ENCODE measurements at regions not wholly inside any gene's neighbourhood (a gene's known extent, or its start where the extent isn't known, plus 50 kb on each side); places are given as distances from the start of the nearest gene placed in this dataset.

DNA sequence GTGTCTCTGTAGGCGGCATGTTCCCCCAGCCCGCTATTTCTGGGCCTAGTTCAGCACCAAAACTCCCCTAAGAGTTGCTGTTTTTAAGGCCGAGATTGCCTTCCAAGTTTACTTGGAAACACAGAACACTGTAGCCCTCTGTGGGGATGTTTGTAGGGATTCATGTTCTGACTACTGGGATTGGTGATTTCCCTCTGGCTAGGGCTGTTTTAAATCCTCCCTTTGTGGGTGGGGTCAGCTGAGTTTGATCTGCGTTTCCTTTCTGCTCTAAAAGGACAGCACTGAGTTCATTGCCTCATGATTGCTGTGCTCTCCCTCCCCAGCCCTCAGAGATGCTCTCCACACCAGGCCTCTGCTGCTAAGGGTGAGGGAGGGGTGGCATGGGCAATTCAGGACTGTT lies 640.6 kb upstream of the DPPA4 start:
- ChIA-PET POLR2A (ENCODE audit: low non-redundant PET) (no interaction called here), CTCF (no interaction called here)
- DNase-seq (ENCODE audit: low spot score), result no peak
- TF ChIP-seq EZH2 (IDR thresholded peaks at IDR 0.05; ENCODE audit: borderline replicate concordance, low read depth, low read length, poor library complexity, severe bottlenecking), result no peak
- H3K27ac ChIP-seq (ENCODE audit: low read depth, low read length, poor library complexity, severe bottlenecking), result no peak overlapping the region
- no peaks in the 10 kb centered on the region for H3K4me1 ChIP-seq (ENCODE audit: insufficient read depth, low read length, poor library complexity, severe bottlenecking)
- H3K27me3 ChIP-seq (replicated peaks; ENCODE audit: insufficient read depth, low read depth, low read length, poor library complexity), result no peaks in the 10 kb centered on the region
- H3K36me3 ChIP-seq (ENCODE audit: insufficient read depth, low read length, poor library complexity, severe bottlenecking), result no peaks in the 10 kb centered on the region
- intact Hi-C loops (cut with micrococcal nuclease; ENCODE audit: unreplicated experiment), result no loop called here
- no peaks in the 10 kb centered on the region for H3K9me3 ChIP-seq (ENCODE audit: low read depth, low read length, poor library complexity, severe bottlenecking)
- H3K4me3 ChIP-seq (ENCODE audit: low read depth, low read length, poor library complexity, severe bottlenecking), result no peak overlapping the region
- BruUV-seq (replicated peaks), result no TSS peak

DNA sequence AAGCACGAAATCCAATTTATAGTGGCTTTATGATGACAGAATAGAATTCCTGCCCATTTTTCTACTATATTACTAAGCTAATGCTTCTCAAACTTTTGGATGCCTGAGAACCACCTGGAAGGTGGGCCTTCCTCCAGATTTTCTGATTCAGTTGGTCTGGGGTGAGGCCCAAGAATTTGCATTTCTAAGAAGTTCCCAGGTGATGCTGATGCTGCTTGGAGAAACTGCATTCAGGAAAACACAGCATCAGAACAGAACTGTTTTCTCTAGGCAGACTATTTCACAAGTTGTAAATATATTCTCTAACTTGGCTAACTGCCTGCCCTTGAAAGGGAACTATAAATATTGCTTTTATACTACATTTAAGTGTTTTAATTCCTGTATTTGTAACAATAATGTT lies 644.9 kb upstream of the DPPA4 start:
- H3K4me3 ChIP-seq (ENCODE audit: low read depth, low read length, poor library complexity, severe bottlenecking), result no peak overlapping the region
- H3K4me1 ChIP-seq (ENCODE audit: insufficient read depth, low read length, poor library complexity, severe bottlenecking), result no peaks in the 10 kb centered on the region
- POLR2A ChIA-PET (ENCODE audit: low non-redundant PET), result interaction anchor here (0.7 kb wide), 1 partner anchor 108 kb away, joined by 4 read pairs; no protein-coding TSS in a partner anchor
- H3K9me3 ChIP-seq (ENCODE audit: low read depth, low read length, poor library complexity, severe bottlenecking), result no peaks in the 10 kb centered on the region
- intact Hi-C loops (cut with micrococcal nuclease; ENCODE audit: unreplicated experiment), result no loop called here
- H3K36me3 ChIP-seq (ENCODE audit: insufficient read depth, low read length, poor library complexity, severe bottlenecking), result no peaks in the 10 kb centered on the region
- DNase-seq (ENCODE audit: low spot score), result no peak
- H3K27ac ChIP-seq (ENCODE audit: low read depth, low read length, poor library complexity, severe bottlenecking), result no peak overlapping the region
- no peaks in the 10 kb centered on the region for H3K27me3 ChIP-seq (replicated peaks; ENCODE audit: insufficient read depth, low read depth, low read length, poor library complexity)
- TF ChIP-seq EZH2 (IDR thresholded peaks at IDR 0.05; ENCODE audit: borderline replicate concordance, low read depth, low read length, poor library complexity, severe bottlenecking), result no peak
- TF ChIP-seq, protein P1, sequence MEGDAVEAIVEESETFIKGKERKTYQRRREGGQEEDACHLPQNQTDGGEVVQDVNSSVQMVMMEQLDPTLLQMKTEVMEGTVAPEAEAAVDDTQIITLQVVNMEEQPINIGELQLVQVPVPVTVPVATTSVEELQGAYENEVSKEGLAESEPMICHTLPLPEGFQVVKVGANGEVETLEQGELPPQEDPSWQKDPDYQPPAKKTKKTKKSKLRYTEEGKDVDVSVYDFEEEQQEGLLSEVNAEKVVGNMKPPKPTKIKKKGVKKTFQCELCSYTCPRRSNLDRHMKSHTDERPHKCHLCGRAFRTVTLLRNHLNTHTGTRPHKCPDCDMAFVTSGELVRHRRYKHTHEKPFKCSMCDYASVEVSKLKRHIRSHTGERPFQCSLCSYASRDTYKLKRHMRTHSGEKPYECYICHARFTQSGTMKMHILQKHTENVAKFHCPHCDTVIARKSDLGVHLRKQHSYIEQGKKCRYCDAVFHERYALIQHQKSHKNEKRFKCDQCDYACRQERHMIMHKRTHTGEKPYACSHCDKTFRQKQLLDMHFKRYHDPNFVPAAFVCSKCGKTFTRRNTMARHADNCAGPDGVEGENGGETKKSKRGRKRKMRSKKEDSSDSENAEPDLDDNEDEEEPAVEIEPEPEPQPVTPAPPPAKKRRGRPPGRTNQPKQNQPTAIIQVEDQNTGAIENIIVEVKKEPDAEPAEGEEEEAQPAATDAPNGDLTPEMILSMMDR (conservative IDR thresholded peaks at IDR 0.05; ENCODE audit: low read depth, low read length), result no peak
- no TSS peak for BruUV-seq (replicated peaks)
- CTCF ChIA-PET, result no interaction called here

DNA sequence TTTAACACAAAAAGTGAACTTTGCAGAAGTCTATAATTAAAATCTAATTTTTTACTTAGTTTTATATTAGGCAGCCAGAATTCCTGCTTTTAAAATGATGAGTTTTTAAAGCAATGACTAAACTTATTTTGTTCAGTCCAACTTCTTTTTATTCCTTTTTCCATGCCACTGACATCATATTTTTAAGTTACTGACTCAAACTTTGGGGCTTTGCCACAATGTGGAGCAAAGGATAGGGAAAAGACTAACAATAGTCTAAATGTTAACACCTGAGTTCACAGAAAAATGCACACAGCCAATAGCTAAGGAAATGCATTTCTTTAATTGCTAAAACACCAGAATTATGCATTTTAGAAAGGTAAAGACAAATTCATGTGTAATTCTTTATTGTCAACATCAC lies 647.6 kb upstream of the DPPA4 start:
- intact Hi-C loops (cut with micrococcal nuclease; ENCODE audit: unreplicated experiment), result no loop called here
- H3K27me3 ChIP-seq (replicated peaks; ENCODE audit: insufficient read depth, low read depth, low read length, poor library complexity), result no peaks in the 10 kb centered on the region
- H3K36me3 ChIP-seq (ENCODE audit: insufficient read depth, low read length, poor library complexity, severe bottlenecking), result no peaks in the 10 kb centered on the region
- ChIA-PET POLR2A (ENCODE audit: low non-redundant PET) (no interaction called here), CTCF (no interaction called here)
- TF ChIP-seq, protein P1 (conservative IDR thresholded peaks at IDR 0.05; ENCODE audit: low read depth, low read length), result no peak
- TF ChIP-seq EZH2 (IDR thresholded peaks at IDR 0.05; ENCODE audit: borderline replicate concordance, low read depth, low read length, poor library complexity, severe bottlenecking), result no peak
- H3K4me1 ChIP-seq (ENCODE audit: insufficient read depth, low read length, poor library complexity, severe bottlenecking), result no peaks in the 10 kb centered on the region
- no TSS peak for BruUV-seq (replicated peaks)
- H3K9me3 ChIP-seq (ENCODE audit: low read depth, low read length, poor library complexity, severe bottlenecking), result no peaks in the 10 kb centered on the region
- no peak overlapping the region for H3K27ac ChIP-seq (ENCODE audit: low read depth, low read length, poor library complexity, severe bottlenecking)
- no peak overlapping the region for H3K4me3 ChIP-seq (ENCODE audit: low read depth, low read length, poor library complexity, severe bottlenecking)
- no peak for DNase-seq (ENCODE audit: low spot score)

DNA sequence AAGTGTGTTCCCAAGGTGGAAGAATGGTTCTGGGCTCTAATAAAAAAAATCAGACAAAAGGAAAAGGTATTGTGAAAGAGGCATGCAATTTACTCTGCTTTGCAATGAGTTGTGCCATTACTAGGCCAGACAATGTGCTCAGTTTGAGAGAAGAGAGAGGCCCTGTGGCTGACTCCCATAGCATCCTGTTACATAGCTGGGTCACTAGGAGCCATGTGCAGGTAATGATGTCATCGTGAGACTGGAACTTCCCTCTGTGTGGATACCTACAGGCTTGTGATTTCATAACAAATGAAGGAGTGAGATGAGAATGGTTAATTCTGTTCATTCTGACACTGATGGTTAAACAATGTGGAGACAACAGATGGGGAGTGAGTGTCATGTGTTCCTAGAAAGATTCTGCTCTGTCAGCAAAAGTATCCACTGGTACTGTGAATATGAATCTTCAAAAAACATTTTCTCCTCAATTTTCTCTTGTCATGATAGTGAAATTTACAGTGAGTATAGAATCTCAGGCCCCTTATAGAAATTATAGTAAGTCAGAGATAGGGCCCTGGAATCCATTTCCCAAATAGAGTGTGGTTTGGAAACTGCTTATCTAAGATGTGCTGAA lies 648.7 kb upstream of the DPPA4 start:
- no peak overlapping the region for H3K27ac ChIP-seq (ENCODE audit: low read depth, low read length, poor library complexity, severe bottlenecking)
- H3K9me3 ChIP-seq (ENCODE audit: low read depth, low read length, poor library complexity, severe bottlenecking), result no peaks in the 10 kb centered on the region
- no peaks in the 10 kb centered on the region for H3K27me3 ChIP-seq (replicated peaks; ENCODE audit: insufficient read depth, low read depth, low read length, poor library complexity)
- no peaks in the 10 kb centered on the region for H3K4me1 ChIP-seq (ENCODE audit: insufficient read depth, low read length, poor library complexity, severe bottlenecking)
- ChIA-PET POLR2A (ENCODE audit: low non-redundant PET) (no interaction called here), CTCF (no interaction called here)
- H3K36me3 ChIP-seq (ENCODE audit: insufficient read depth, low read length, poor library complexity, severe bottlenecking), result no peaks in the 10 kb centered on the region
- TF ChIP-seq, protein P1 (conservative IDR thresholded peaks at IDR 0.05; ENCODE audit: low read depth, low read length), result no peak
- TF ChIP-seq EZH2 (IDR thresholded peaks at IDR 0.05; ENCODE audit: borderline replicate concordance, low read depth, low read length, poor library complexity, severe bottlenecking), result no peak
- DNase-seq (ENCODE audit: low spot score), result no peak
- intact Hi-C loops (cut with micrococcal nuclease; ENCODE audit: unreplicated experiment), result no loop called here
- no TSS peak for BruUV-seq (replicated peaks)
- H3K4me3 ChIP-seq (ENCODE audit: low read depth, low read length, poor library complexity, severe bottlenecking), result no peak overlapping the region

All from A673 (cell line).